G401 (cell line): ENCODE measurements at regions not wholly inside any gene's neighbourhood (a gene's known extent, or its start where the extent isn't known, plus 50 kb on each side); places are given as distances from the start of the nearest gene placed in this dataset.

Experiments
- DNase-seq: peaks from one replicate; pipeline ENCODE4 v3.0.0-alpha.2; 2015; ENCODE audit warnings: low spot score
- in situ Hi-C: cut with HindIII; loops from 2 replicates; pipeline ENCODE4 v1.10.0; 2016; ENCODE audit warnings: low sequenced_read_pairs, mixed read lengths

DNA sequence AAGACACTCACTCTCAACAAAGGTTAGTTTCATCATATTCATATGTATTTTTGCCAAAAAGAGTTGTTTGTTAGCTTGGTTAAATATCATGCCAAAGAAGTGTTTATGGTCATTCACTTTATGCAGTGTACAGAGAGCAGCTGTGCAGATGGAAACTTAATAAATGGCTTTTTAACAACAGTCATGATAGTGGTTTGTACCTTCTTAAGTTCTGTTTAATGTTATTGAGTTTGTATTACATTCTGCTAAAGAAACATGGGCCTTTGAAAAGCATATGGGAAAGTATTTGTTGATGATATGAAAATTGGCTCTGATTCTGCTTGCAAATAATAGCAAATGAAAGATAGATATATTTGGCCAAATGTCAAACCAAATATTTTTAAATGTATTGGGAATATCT lies 607.3 kb downstream of the NCAM2 start:
- in situ Hi-C loops: no loop called here
- no peak for DNase-seq

- in situ Hi-C loops: no loop called here
- no peak for DNase-seq
These were observed 607.8 kb downstream of the NCAM2 start for GRCh38 chr21:21606041-21606440.

GRCh38 chr21:21612466-21612865 lies 614.3 kb downstream of the NCAM2 start:
- DNase-seq: no peak

GRCh38 chr21:21614966-21615365 lies 616.8 kb downstream of the NCAM2 start:
- in situ Hi-C loops: no loop called here

More at GRCh38 chr21:21612466-21612865, 614.3 kb downstream of the NCAM2 start:
- in situ Hi-C loops: no loop called here

DNA sequence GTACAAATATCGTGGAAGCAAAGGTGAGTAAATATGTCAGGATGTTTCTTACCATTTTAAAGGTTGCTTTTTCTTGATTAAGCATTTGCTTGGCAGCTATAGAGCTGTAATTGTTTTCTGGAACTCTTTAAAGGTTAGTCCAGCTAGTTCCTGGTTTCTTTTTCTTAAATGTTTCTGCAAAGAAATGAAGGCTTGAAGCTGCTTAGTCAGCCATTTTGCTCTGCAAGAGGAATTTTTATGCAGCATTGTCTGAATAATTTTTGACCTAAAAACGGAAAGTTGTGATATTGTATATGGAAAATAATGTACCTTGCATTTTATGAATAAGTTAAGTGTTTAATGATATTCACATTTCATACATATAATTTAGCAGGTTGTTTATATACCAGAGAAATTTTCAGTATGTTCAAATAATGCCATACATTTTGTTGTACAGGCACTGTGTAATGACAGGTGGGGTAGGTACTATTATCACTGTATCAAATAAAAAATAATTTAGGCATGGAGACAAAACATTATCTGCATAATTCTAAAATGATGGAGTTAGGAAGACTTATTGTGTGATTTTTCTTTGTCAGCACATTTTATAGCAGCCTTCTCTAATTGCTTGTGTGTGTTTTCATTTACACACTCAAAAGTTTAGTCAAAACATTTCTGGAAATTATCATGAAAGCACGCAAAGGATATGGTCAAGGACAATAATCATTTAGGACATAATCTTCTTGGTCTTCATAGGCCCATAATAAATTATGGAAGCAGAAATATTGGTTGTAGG lies 624.4 kb downstream of the NCAM2 start:
- in situ Hi-C loops: no loop called here
- DNase-seq: no peak

More at GRCh38 chr21:21614966-21615365, 616.8 kb downstream of the NCAM2 start:
- no peak for DNase-seq

DNA sequence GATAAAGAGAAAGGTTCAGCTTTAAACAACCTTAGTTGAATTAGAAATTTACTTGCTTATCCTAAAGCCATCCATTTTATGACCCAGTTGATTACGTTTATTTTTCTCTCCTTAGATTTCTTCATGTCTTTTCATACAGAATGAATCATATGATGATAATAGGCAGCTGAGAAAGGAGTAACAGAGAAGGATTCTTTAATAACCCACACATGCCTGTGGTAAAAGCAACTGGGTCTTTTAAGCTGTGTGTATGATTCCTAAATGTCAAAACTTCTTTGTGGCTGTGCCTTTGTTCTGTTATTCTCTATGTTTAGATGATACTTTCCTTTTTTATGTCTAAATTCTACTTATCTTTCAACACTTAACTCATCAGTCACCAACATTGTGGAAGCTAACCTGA lies 626.5 kb downstream of the NCAM2 start:
- in situ Hi-C loops: no loop called here
- DNase-seq: no peak

DNA sequence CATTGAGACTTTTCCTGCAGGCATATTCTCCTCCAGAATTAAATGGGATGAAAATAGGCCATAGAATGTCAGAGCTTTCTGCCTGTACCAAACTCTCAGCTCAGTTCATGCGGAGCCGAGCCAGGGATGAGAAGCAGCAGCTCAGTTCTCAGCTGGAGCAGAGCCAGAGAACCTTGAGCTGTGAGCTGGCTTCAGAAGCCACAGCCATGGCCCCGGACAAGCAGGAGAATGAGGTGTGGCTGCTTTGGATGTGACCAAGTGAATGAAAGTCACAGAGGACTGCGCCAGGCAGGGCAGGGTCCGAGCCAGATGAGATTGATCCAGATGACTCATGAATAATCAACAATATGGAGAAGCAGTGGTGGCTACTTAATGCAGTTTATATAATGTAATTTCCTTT lies 633.8 kb downstream of the NCAM2 start:
- in situ Hi-C loops: no loop called here
- no peak for DNase-seq

- in situ Hi-C loops: no loop called here
- DNase-seq: no peak
These were observed 634.7 kb downstream of the NCAM2 start for GRCh38 chr21:21632926-21633325.

DNA sequence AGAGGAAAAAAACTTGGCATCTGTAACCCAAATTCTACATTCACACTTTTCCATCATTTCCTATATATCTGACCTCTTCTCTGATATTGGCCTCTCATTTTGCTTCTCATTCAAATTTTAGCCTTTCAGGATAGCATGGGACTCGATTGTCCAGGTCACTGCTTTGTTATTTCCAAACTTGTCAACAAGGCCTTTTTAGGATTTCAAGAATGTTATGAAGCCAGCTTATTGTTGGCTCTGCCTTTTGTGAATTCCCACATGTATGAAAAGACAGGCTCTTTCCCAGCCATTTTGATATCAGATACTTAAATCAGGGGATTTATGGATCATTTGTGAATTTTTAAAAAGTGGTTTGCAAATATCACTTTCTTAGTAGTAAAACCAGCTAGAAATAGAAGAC lies 663.5 kb downstream of the NCAM2 start:
- no peak for DNase-seq
- in situ Hi-C loops: no loop called here

GRCh38 chr21:21662776-21663175 lies 664.6 kb downstream of the NCAM2 start:
- in situ Hi-C loops: no loop called here
- DNase-seq: no peak

GRCh38 chr21:21664871-21665270 lies 666.7 kb downstream of the NCAM2 start:
- in situ Hi-C loops: no loop called here
- DNase-seq: no peak

DNA sequence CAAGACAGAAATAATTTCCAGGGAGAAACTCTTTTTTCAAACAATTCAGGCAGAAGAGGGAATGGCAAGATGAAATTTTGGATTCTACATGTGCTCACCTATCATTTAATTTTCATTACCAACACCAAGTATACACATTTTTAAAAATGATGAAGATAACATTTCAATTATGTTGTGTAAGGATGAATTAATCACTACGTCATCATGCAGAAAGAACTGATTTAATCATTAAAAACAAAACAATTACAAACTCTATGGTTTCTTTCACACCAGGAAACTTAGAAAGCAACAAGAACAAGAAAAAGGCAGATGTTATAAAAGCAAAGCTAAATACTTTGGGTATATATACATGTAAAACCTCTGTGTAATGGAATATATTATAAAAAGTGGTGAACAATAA lies 668.5 kb downstream of the NCAM2 start:
- no peak for DNase-seq
- in situ Hi-C loops: no loop called here

DNA sequence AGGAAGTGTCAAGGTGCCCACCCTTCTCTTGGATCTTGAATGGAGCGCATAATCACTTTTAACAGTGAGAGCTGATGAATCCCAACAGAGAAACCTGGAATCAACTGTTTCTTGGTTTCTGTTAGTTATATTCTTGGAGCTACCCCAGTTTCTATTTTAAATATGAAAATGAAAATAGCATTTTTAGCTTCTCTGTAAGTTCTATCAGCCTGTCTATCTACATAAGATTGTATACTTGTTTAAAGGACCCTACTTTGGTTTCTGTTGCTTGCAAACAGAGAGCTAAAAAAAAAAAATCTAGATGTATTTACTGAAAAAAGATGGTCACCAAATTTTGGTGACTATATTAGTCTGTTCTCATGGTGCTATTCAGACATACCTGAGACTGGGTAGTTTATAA lies 670.0 kb downstream of the NCAM2 start:
- DNase-seq: no peak
- in situ Hi-C loops: no loop called here

DNA sequence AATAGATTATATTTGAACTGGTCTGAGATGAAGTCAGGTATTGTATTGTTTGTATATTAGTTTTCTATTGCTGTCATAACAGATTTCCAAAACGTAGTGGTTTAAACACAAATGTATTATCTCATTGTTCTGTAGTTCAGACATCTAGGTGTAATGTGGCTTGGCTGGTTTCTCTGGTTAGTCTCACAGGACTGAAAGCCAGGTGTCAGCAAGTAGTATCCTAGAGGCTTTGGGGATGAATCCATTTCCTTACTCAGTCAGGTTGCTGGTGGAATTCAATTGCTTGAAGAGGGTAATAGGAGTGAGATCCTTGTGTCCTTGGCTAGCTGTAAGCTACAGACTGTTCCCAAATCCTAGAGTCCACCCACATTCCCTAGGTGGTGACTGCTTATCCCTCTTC lies 675.8 kb downstream of the NCAM2 start:
- no peak for DNase-seq
- in situ Hi-C loops: no loop called here

GRCh38 chr21:21675601-21676000 lies 677.4 kb downstream of the NCAM2 start:
- in situ Hi-C loops: no loop called here
- no peak for DNase-seq

GRCh38 chr21:21682172-21682571 lies 684.0 kb downstream of the NCAM2 start:
- in situ Hi-C loops: no loop called here
- DNase-seq: no peak

GRCh38 chr21:21688889-21689288 lies 690.7 kb downstream of the NCAM2 start:
- DNase-seq: no peak
- in situ Hi-C loops: no loop called here

- in situ Hi-C loops: no loop called here
- DNase-seq: no peak
These were observed 692.0 kb downstream of the NCAM2 start for GRCh38 chr21:21690068-21690665.

DNA sequence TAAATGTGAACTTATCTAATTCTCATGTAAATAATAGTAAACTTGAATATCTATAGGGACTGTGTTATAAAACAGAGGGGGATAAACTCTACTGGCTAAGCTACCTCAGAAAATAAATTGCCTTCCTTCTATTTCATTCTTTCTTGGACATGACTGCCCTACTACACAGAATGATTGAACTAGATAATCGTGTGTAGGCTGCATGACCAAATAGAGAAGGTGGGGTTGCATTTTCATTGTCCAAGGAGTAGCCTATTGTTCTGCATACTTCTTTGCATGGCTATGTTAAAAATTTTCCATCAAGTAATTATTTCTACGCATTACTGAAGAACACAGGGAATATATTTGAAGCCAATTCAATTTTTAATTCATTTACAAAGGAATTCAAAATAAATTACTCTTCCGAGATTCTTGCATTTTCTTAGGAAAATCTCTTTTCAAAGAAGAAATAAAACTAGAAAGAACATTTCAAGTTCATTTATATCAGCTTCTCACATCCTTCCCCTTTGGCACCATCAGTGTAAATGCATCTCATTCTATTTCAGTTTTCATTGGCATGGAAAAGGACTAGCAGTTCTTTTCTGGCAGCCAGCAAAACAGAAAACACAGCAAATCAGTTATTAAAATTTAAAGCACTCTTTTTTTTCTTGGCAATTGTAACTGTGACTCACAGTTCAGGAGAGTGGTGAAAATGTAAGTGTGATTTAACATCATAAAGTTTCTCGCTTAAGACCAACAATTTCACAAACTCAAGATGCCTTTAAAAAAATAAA lies 714.7 kb downstream of the NCAM2 start:
- no peak for DNase-seq
- in situ Hi-C loops: no loop called here

DNA sequence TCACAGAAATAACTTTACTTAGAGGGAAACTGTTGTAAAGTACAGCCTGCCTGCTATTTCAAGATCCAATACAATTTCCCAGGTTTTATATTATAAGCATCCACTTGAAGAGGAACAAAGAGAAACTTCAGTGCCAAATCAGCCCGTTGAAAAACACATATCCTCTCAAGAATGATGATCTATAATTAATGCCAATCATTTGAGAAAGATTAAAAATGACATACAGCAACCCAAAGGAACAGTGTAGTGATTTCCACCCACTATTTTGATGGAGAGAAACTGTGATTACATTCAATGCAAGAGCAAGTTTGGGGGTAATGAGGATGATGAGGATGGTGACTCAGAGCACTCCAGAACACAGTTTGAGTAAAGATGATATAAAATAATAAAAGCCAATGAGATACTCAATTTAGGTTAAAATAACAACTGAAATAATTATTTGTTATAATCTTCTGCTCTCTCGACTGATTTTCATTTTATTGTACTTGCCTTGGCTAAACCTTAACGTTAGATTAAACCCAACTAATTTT lies 715.5 kb downstream of the NCAM2 start:
- no peak for DNase-seq
- in situ Hi-C loops: no loop called here
